T-cell (primary cell): ENCODE measurements at regions not wholly inside any gene's neighbourhood (a gene's known extent, or its start where the extent isn't known, plus 50 kb on each side); places are given as distances from the start of the nearest gene placed in this dataset.

Source experiments
- ATAC-seq, 4 experiments: fragments of 200-7000 bp in 3 of 4; fragments of 150-1000 bp in 1 of 4; cut with Tn5 transposase; replicated peaks in 1 of 4; 1 replicate in 3 of 4; 2 replicates in 1 of 4; pipeline ENCODE4 v1.10.0; 2021; ENCODE audit warnings: moderate library complexity in 3 of 4, mild to moderate bottlenecking in 2 of 4, moderate number of reproducible peaks in 1 of 4
- CTCF ChIA-PET, 2 donors: fragments of 300-600 bp; sonication (Branson Sonifier 250); formaldehyde crosslinking; loops; one replicate each; lab custom pipeline; 2022; ENCODE audit warnings: antibody characterized with exemption in 2 of 2; lab: Charles Lee
- POLR2A ChIA-PET, 2 donors: fragments of 300-600 bp; sonication (Branson Sonifier 250); formaldehyde crosslinking; loops; one replicate each; lab custom pipeline; 2022; ENCODE audit warnings: antibody characterized with exemption in 2 of 2; lab: Charles Lee
- DNase-seq, 35 experiments: peaks; one replicate each; pipeline versions ENCODE4 v3.0.0 to v3.0.0-alpha.2; 2013 to 2023
- H3K27ac ChIP-seq: one replicate; pipeline ENCODE4 v1.5.1; 2013; ENCODE audit warnings: low read length
- H3K27me3 ChIP-seq, 2 experiments: replicated peaks in 1 of 2; 1 replicate in 1 of 2; 2 replicates in 1 of 2; pipeline versions ENCODE4 v1.6.1 to v1.7.0; 2013; ENCODE audit warnings: low read length in 1 of 2, mixed read lengths in 1 of 2; ENCODE audit not compliant: control insufficient read depth in 2 of 2, insufficient read depth in 2 of 2; ENCODE audit errors: extremely low read depth in 1 of 2
- H3K36me3 ChIP-seq, 2 donors: 1 replicate in 1 of 2; 2 replicates in 1 of 2; pipeline versions ENCODE4 v1.6.1 to v1.7.0; 2013; ENCODE audit warnings: low read length in 1 of 2; ENCODE audit not compliant: control insufficient read depth in 2 of 2, insufficient read depth in 1 of 2; ENCODE audit errors: extremely low read depth in 1 of 2
- H3K4me1 ChIP-seq, 2 experiments: 1 replicate in 1 of 2; 2 replicates in 1 of 2; pipeline versions ENCODE4 v1.6.1 to v1.7.0; 2013; ENCODE audit warnings: low read length in 2 of 2, mixed read lengths in 1 of 2; ENCODE audit not compliant: insufficient read depth in 2 of 2, control insufficient read depth in 1 of 2; ENCODE audit errors: extremely low read depth in 1 of 2
- H3K4me3 ChIP-seq, 2 donors: 1 replicate in 1 of 2; 2 replicates in 1 of 2; pipeline versions ENCODE4 v1.5.1 to v1.7.0; 2013; ENCODE audit warnings: mild to moderate bottlenecking in 2 of 2, low read length in 1 of 2, moderate library complexity in 1 of 2; ENCODE audit not compliant: control insufficient read depth in 1 of 2; ENCODE audit errors: extremely low read depth in 1 of 2
- H3K9me3 ChIP-seq: 2 replicates; pipeline ENCODE4 v1.7.0; 2013
- H3K27ac Mint-ChIP-seq, 2 donors: one replicate each; pipeline ENCODE4 v1.8.0; 2020 to 2021; ENCODE audit warnings: mild to moderate bottlenecking in 2 of 2, mixed read lengths in 2 of 2
- H3K27me3 Mint-ChIP-seq, 2 donors: one replicate each; pipeline ENCODE4 v1.8.0; 2021 to 2022; ENCODE audit warnings: mixed read lengths in 2 of 2
- H3K36me3 Mint-ChIP-seq: one replicate; pipeline ENCODE4 v1.8.0; 2021; ENCODE audit warnings: mixed read lengths
- H3K4me1 Mint-ChIP-seq, 3 donors: one replicate each; pipeline ENCODE4 v1.8.0; 2020 to 2022; ENCODE audit warnings: mixed read lengths in 3 of 3, mild to moderate bottlenecking in 1 of 3
- H3K4me3 Mint-ChIP-seq, 3 donors: one replicate each; pipeline ENCODE4 v1.8.0; 2020 to 2022; ENCODE audit warnings: mild to moderate bottlenecking in 3 of 3, mixed read lengths in 3 of 3, moderate library complexity in 3 of 3
- H3K9me3 Mint-ChIP-seq, 3 donors: one replicate each; pipeline ENCODE4 v1.8.0; 2020 to 2022; ENCODE audit warnings: mixed read lengths in 3 of 3
- WGBS: methylation state at CpG from one replicate; pipeline ENCODE4 v1.1.5; 2013; ENCODE audit warnings: missing lambda C conversion rate; ENCODE audit not compliant: insufficient coverage; 5-methylcytosine and 5-hydroxymethylcytosine counted together

- H3K27ac ChIP-seq: no peak overlapping the region
- H3K36me3 ChIP-seq: no peaks in the 10 kb centered on the region
- H3K4me3 ChIP-seq: no peak overlapping the region
- ATAC-seq (no peak), DNase-seq (no peak)
- WGBS: 60% methylated on average over 1 of the region's 2 CpGs
- no peaks in the 10 kb centered on the region for H3K27me3 Mint-ChIP-seq
- no peak overlapping the region for H3K4me3 Mint-ChIP-seq
- H3K4me1 Mint-ChIP-seq: no peaks in the 10 kb centered on the region
- POLR2A ChIA-PET: no interaction called here
- no peaks in the 10 kb centered on the region for H3K27me3 ChIP-seq
- H3K9me3 Mint-ChIP-seq: peaks cover 0 to 10% (median 9%) of the 10 kb centered on the region in 3 donors
- H3K9me3 ChIP-seq: no peaks in the 10 kb centered on the region
- no peaks in the 10 kb centered on the region for H3K4me1 ChIP-seq
- H3K36me3 Mint-ChIP-seq: no peaks in the 10 kb centered on the region
- no peak overlapping the region for H3K27ac Mint-ChIP-seq
- CTCF ChIA-PET: no interaction called here
Observed at GRCh38 chr6:94341173-94341572, 921.8 kb upstream of the EPHA7 start.

GRCh38 chr6:94323853-94324252 lies 904.5 kb upstream of the EPHA7 start:
- POLR2A ChIA-PET: no interaction called here
- Mint-ChIP-seq H3K4me1 (no peaks in the 10 kb centered on the region), H3K27me3 (no peaks in the 10 kb centered on the region), H3K27ac (no peak overlapping the region), H3K36me3 (no peaks in the 10 kb centered on the region), H3K4me3 (no peak overlapping the region), H3K9me3 (peaks cover 0 to 5% (median 0%) of the 10 kb centered on the region in 3 donors)
- Histone ChIP-seq H3K36me3 (no peaks in the 10 kb centered on the region), H3K4me3 (no peak overlapping the region), H3K9me3 (no peaks in the 10 kb centered on the region), H3K27ac (no peak overlapping the region), H3K27me3 (no peaks in the 10 kb centered on the region), H3K4me1 (no peaks in the 10 kb centered on the region)
- no peak for ATAC-seq
- no CpG with 5 or more reads among the region's 1 CpG for WGBS
- DNase-seq: no peak
- CTCF ChIA-PET: no interaction called here

GRCh38 chr6:94300424-94301144 lies 881.2 kb upstream of the EPHA7 start:
- Histone ChIP-seq H3K4me3 (no peak overlapping the region), H3K9me3 (no peaks in the 10 kb centered on the region), H3K27me3 (no peaks in the 10 kb centered on the region), H3K4me1 (no peaks in the 10 kb centered on the region), H3K27ac (no peak overlapping the region), H3K36me3 (no peaks in the 10 kb centered on the region)
- DNase-seq (no peak), ATAC-seq (no peak)
- Mint-ChIP-seq H3K4me3 (no peak overlapping the region), H3K9me3 (peaks cover 4 to 5% (median 4%) of the 10 kb centered on the region in 3 donors), H3K27me3 (no peaks in the 10 kb centered on the region), H3K4me1 (no peaks in the 10 kb centered on the region), H3K27ac (no peak overlapping the region), H3K36me3 (no peaks in the 10 kb centered on the region)
- ChIA-PET POLR2A (interaction anchor here in 1 of 2 donors (0.6 kb wide), 1 partner anchor 98 kb away, joined by 3 read pairs; no protein-coding TSS in a partner anchor), CTCF (no interaction called here)
- 83% methylated on average over 1 of the region's 5 CpGs for WGBS

GRCh38 chr6:94289131-94289530 lies 869.8 kb upstream of the EPHA7 start:
- H3K27me3 Mint-ChIP-seq: no peaks in the 10 kb centered on the region
- no peak overlapping the region for H3K27ac Mint-ChIP-seq
- Histone ChIP-seq H3K36me3 (no peaks in the 10 kb centered on the region), H3K27me3 (no peaks in the 10 kb centered on the region), H3K9me3 (no peaks in the 10 kb centered on the region), H3K4me1 (no peaks in the 10 kb centered on the region), H3K4me3 (no peak overlapping the region), H3K27ac (no peak overlapping the region)
- H3K4me1 Mint-ChIP-seq: no peaks in the 10 kb centered on the region
- peaks cover 5 to 12% (median 6%) of the 10 kb centered on the region in 3 donors for H3K9me3 Mint-ChIP-seq
- ChIA-PET CTCF (no interaction called here), POLR2A (no interaction called here)
- no peak for DNase-seq
- no CpG with 5 or more reads among the region's 6 CpGs for WGBS
- no peak for ATAC-seq
- H3K4me3 Mint-ChIP-seq: no peak overlapping the region
- H3K36me3 Mint-ChIP-seq: no peaks in the 10 kb centered on the region

- Mint-ChIP-seq H3K27ac (no peak overlapping the region), H3K27me3 (no peaks in the 10 kb centered on the region), H3K9me3 (peaks cover 0 to 3% (median 2%) of the 10 kb centered on the region in 3 donors), H3K4me3 (no peak overlapping the region), H3K36me3 (no peaks in the 10 kb centered on the region), H3K4me1 (no peaks in the 10 kb centered on the region)
- ATAC-seq (no peak), DNase-seq (no peak)
- Histone ChIP-seq H3K36me3 (no peaks in the 10 kb centered on the region), H3K4me1 (no peaks in the 10 kb centered on the region), H3K4me3 (no peak overlapping the region), H3K9me3 (no peaks in the 10 kb centered on the region), H3K27ac (no peak overlapping the region), H3K27me3 (no peaks in the 10 kb centered on the region)
- no CpG with 5 or more reads among the region's 5 CpGs for WGBS
- ChIA-PET CTCF (no interaction called here), POLR2A (no interaction called here)
Observed at GRCh38 chr6:94278146-94278545, 858.8 kb upstream of the EPHA7 start.

- no peak overlapping the region for H3K27ac ChIP-seq
- no peaks in the 10 kb centered on the region for H3K4me1 Mint-ChIP-seq
- WGBS: no CpG with 5 or more reads among the region's 2 CpGs
- no peak for DNase-seq
- POLR2A ChIA-PET: no interaction called here
- H3K27me3 ChIP-seq: no peaks in the 10 kb centered on the region
- H3K27me3 Mint-ChIP-seq: no peaks in the 10 kb centered on the region
- no peaks in the 10 kb centered on the region for H3K36me3 Mint-ChIP-seq
- CTCF ChIA-PET: no interaction called here
- no peaks in the 10 kb centered on the region for H3K4me1 ChIP-seq
- H3K36me3 ChIP-seq: no peaks in the 10 kb centered on the region
- no peak for ATAC-seq
- H3K9me3 Mint-ChIP-seq: peaks cover 4 to 12% (median 6%) of the 10 kb centered on the region in 3 donors
- no peaks in the 10 kb centered on the region for H3K9me3 ChIP-seq
- H3K4me3 ChIP-seq: no peak overlapping the region
- no peak overlapping the region for H3K27ac Mint-ChIP-seq
- H3K4me3 Mint-ChIP-seq: no peak overlapping the region
Observed at GRCh38 chr6:94272327-94272726, 853.0 kb upstream of the EPHA7 start.
